NCI-H146 (cell line): ENCODE measurements at regions not wholly inside any gene's neighbourhood (a gene's known extent, or its start where the extent isn't known, plus 50 kb on each side); places are given as distances from the start of the nearest gene placed in this dataset.
"Not testable (repeated sequence)": the region's sequence is repeated elsewhere in the genome, so short reads cannot be mapped to it uniquely, and the experiment has no call there.

Experiments used
- DNase-seq: peaks from one replicate; lab custom pipeline; 2025; lab: John Stamatoyannopoulos, UW

GRCh38 chr11:82210011-82210410 is 523.7 kb downstream of the FAM181B start:
- DNase-seq: no peak

- DNase-seq: no peak
These were observed 538.4 kb downstream of the FAM181B start for GRCh38 chr11:82195283-82195682.

- no peak for DNase-seq
These were observed 539.1 kb downstream of the FAM181B start for GRCh38 chr11:82194521-82194920.

- peak; percentile 2 for DNase-seq
These were observed 542.0 kb downstream of the FAM181B start for GRCh38 chr11:82191695-82192094.

GRCh38 chr11:82185925-82186324 is 547.7 kb downstream of the FAM181B start:
- DNase-seq: no peak

- no peak for DNase-seq
These were observed 548.7 kb downstream of the FAM181B start for GRCh38 chr11:82184966-82185365.

GRCh38 chr11:82183346-82183745 is 550.3 kb downstream of the FAM181B start:
- no peak for DNase-seq

GRCh38 chr11:82182697-82183096 is 551.0 kb downstream of the FAM181B start:
- DNase-seq: not testable (repeated sequence)

GRCh38 chr11:82181796-82182195 is 551.9 kb downstream of the FAM181B start:
- DNase-seq: not testable (repeated sequence)

GRCh38 chr11:82176945-82177344 is 556.7 kb downstream of the FAM181B start:
- DNase-seq: no peak

- no peak for DNase-seq
These were observed 557.3 kb downstream of the FAM181B start for GRCh38 chr11:82176365-82176764.

- no peak for DNase-seq
These were observed 559.1 kb downstream of the FAM181B start for GRCh38 chr11:82174610-82175009.

- DNase-seq: no peak
These were observed 586.9 kb downstream of the FAM181B start for GRCh38 chr11:82146789-82147188.

- no peak for DNase-seq
These were observed 614.7 kb downstream of the FAM181B start for GRCh38 chr11:82118946-82119345.

- DNase-seq: no peak
These were observed 616.3 kb downstream of the FAM181B start for GRCh38 chr11:82117362-82117761.

GRCh38 chr11:82105331-82105998 is 628.2 kb downstream of the FAM181B start:
- no peak for DNase-seq

GRCh38 chr11:82092904-82093303 is 640.8 kb downstream of the FAM181B start:
- DNase-seq: no peak

GRCh38 chr11:82089426-82089825 is 644.2 kb downstream of the FAM181B start:
- no peak for DNase-seq

GRCh38 chr11:82085493-82085892 is 648.2 kb downstream of the FAM181B start:
- DNase-seq: no peak

GRCh38 chr11:82082976-82083375 is 650.7 kb downstream of the FAM181B start:
- no peak for DNase-seq

GRCh38 chr11:82080160-82080559 is 653.5 kb downstream of the FAM181B start:
- no peak for DNase-seq

GRCh38 chr11:82076126-82076525 is 657.5 kb downstream of the FAM181B start:
- DNase-seq: no peak

- DNase-seq: no peak
These were observed 674.2 kb downstream of the FAM181B start for GRCh38 chr11:82059505-82059904.

GRCh38 chr11:82056450-82056849 is 677.2 kb downstream of the FAM181B start:
- no peak for DNase-seq
